Brain microvascular endothelial cell (primary cell): ENCODE measurements at regions not wholly inside any gene's neighbourhood (a gene's known extent, or its start where the extent isn't known, plus 50 kb on each side); places are given as distances from the start of the nearest gene placed in this dataset.
A peak's percentile ranks its signal among the peaks of the same experiment; 100 is the strongest.

Experiments
- DNase-seq: peaks from one replicate; pipeline ENCODE4 v3.0.0-alpha.2; 2020
- H3K27ac ChIP-seq: fragments of 250-450 bp; sonication (Bioruptor Pico); 2 replicates; pipeline ENCODE4 v1.5.1; 2020; ENCODE audit warnings: mild to moderate bottlenecking, moderate library complexity
- H3K27me3 ChIP-seq: fragments of 250-450 bp; sonication (Bioruptor Pico); replicated peaks from 2 replicates; pipeline ENCODE4 v1.5.1; 2020; ENCODE audit warnings: mild to moderate bottlenecking
- H3K36me3 ChIP-seq: fragments of 250-450 bp; sonication (Bioruptor Pico); replicated peaks from 2 replicates; pipeline ENCODE4 v1.5.1; 2020; ENCODE audit warnings: mild to moderate bottlenecking
- H3K4me3 ChIP-seq: 2 replicates; pipeline ENCODE4 v1.5.1; 2011; ENCODE audit warnings: low read depth, mild to moderate bottlenecking, control low read depth, low read length, moderate library complexity
- CTCF ChIP-seq: IDR thresholded peaks from 2 replicates; pipeline ENCODE4 v1.5.1; 2011; ENCODE audit warnings: low read depth, mild to moderate bottlenecking, moderate library complexity, low read length, control low read depth, inconsistent platforms; ENCODE audit errors: missing control alignments
- in situ Hi-C: cut with HindIII; loops from 2 replicates; pipeline ENCODE4 v1.10.0; 2017; ENCODE audit warnings: low sequenced_read_pairs, low pct_ligation_motif_present

GRCh38 chr4:170229006-170229405 lies 139.2 kb upstream of the AADAT start:
- in situ Hi-C loops, result no loop called here
- Histone ChIP-seq H3K27me3 (no peaks in the 10 kb centered on the region), H3K36me3 (no peaks in the 10 kb centered on the region), H3K4me3 (no peak overlapping the region), H3K27ac (no peak overlapping the region)
- DNase-seq, result no peak
- TF ChIP-seq CTCF, result no peak

GRCh38 chr4:170227928-170228327 lies 138.2 kb upstream of the AADAT start:
- Histone ChIP-seq H3K27me3 (no peaks in the 10 kb centered on the region), H3K27ac (no peak overlapping the region), H3K36me3 (no peaks in the 10 kb centered on the region), H3K4me3 (no peak overlapping the region)
- DNase-seq, result no peak
- TF ChIP-seq CTCF, result peak; percentile 33
- in situ Hi-C loops, result no loop called here

- in situ Hi-C loops, result no loop called here
- Histone ChIP-seq H3K4me3 (no peak overlapping the region), H3K27me3 (no peaks in the 10 kb centered on the region), H3K27ac (no peak overlapping the region), H3K36me3 (no peaks in the 10 kb centered on the region)
- no peak for TF ChIP-seq CTCF
- no peak for DNase-seq
These were observed 136.5 kb upstream of the AADAT start for GRCh38 chr4:170226288-170226687.

- Histone ChIP-seq H3K36me3 (no peaks in the 10 kb centered on the region), H3K4me3 (no peak overlapping the region), H3K27me3 (no peaks in the 10 kb centered on the region), H3K27ac (no peak overlapping the region)
- TF ChIP-seq CTCF, result no peak
- no peak for DNase-seq
- in situ Hi-C loops, result no loop called here
These were observed 125.0 kb upstream of the AADAT start for GRCh38 chr4:170214731-170215130.

- H3K4me3 ChIP-seq, result no peak overlapping the region
- in situ Hi-C loops, result no loop called here
- H3K27me3 ChIP-seq, result no peaks in the 10 kb centered on the region
- H3K27ac ChIP-seq, result no peak overlapping the region
- DNase-seq, result no peak
- no peak for TF ChIP-seq CTCF
- H3K36me3 ChIP-seq, result no peaks in the 10 kb centered on the region
These were observed 124.3 kb upstream of the AADAT start for GRCh38 chr4:170214101-170214500.

GRCh38 chr4:170202721-170203120 lies 113.0 kb upstream of the AADAT start:
- Histone ChIP-seq H3K36me3 (no peaks in the 10 kb centered on the region), H3K27ac (no peak overlapping the region), H3K27me3 (no peaks in the 10 kb centered on the region), H3K4me3 (no peak overlapping the region)
- no peak for TF ChIP-seq CTCF
- DNase-seq, result no peak
- in situ Hi-C loops, result no loop called here
